ACC112 (cell line): ENCODE measurements at regions not wholly inside any gene's neighbourhood (a gene's known extent, or its start where the extent isn't known, plus 50 kb on each side); places are given as distances from the start of the nearest gene placed in this dataset.

Source experiments
- H2AFZ ChIP-seq: fragments of 200-600 bp; sonication (generic); one replicate; pipeline ENCODE4 v1.6.0; 2017; ENCODE audit warnings: antibody characterized with exemption, low read length; ENCODE audit not compliant: unreplicated experiment
- H3K27ac ChIP-seq: fragments of 200-600 bp; sonication (generic); 2 replicates; pipeline ENCODE4 v1.5.1; 2014; ENCODE audit warnings: low read depth, mild to moderate bottlenecking, antibody characterized with exemption, low read length, moderate library complexity
- H3K27me3 ChIP-seq: fragments of 200-600 bp; sonication (generic); 2 replicates; pipeline ENCODE4 v1.6.1; 2014; ENCODE audit warnings: mild to moderate bottlenecking, antibody characterized with exemption, low read length, moderate library complexity, mixed read lengths; ENCODE audit not compliant: insufficient read depth
- H3K36me3 ChIP-seq: fragments of 200-600 bp; sonication (generic); 2 replicates; pipeline ENCODE4 v1.6.1; 2016; ENCODE audit warnings: mild to moderate bottlenecking, antibody characterized with exemption, low read length, moderate library complexity, mixed read lengths; ENCODE audit not compliant: insufficient read depth
- H3K4me1 ChIP-seq: fragments of 200-600 bp; sonication (generic); one replicate; pipeline ENCODE4 v1.6.1; 2016; ENCODE audit warnings: low read length, mixed read lengths; ENCODE audit not compliant: insufficient read depth, unreplicated experiment, control insufficient read depth
- H3K4me3 ChIP-seq: fragments of 200-600 bp; sonication (generic); 2 replicates; pipeline ENCODE4 v1.5.1; 2014; ENCODE audit warnings: mild to moderate bottlenecking, low read depth, low read length
- H3K79me2 ChIP-seq: fragments of 200-600 bp; sonication (generic); one replicate; pipeline ENCODE4 v1.6.0; 2016; ENCODE audit warnings: low read length; ENCODE audit not compliant: control insufficient read depth, unreplicated experiment, insufficient read depth

DNA sequence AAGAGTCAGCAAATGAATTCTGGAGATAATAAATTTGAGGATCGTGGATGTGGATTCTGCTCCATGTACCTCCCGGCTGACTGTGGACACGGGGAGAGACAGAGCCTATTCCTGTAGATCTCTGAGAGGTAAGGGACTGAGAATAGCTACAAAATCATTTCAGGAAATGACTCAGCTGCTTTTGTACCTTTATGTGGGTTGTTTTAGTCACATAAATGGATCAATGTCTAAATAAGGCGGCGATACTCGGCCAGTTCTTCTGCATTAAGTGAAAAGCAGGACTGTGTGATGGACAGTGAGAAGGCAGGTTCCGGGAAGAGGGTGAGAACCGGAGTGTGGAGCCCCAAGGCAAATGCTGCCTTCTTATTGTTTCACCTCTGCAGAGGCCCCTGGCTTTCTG lies 128.1 kb downstream of the EFNB2 start:
- Histone ChIP-seq H3K27me3 (peaks cover 7% of the 10 kb centered on the region; the same call in 1 of the 2 replicates), H3K27ac (no peak overlapping the region), H3K36me3 (no peaks in the 10 kb centered on the region), H3K4me3 (no peak overlapping the region), H3K79me2 (no peaks in the 10 kb centered on the region), H3K4me1 (no peaks in the 10 kb centered on the region), H2AFZ (no peak overlapping the region)

DNA sequence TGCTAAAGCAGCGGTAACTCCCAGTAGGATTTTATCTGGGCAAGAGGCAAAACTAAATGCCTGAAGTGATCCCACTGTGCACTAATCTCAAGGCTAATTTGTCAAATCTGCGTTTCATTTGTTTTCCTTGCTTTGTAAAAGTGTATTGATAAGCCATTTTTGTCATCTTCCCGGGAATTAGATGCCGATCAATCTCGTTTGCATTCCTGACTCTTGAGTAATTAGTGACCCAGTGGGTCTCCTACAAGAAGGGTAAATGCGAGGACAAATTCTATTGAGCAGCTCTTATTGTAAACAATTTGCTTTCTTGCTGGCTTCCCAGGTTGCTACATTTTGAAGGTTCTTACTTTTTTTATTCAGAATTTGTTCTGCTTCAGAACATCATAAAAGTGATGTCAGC lies 129.7 kb downstream of the EFNB2 start:
- no peak overlapping the region for H2AFZ ChIP-seq
- H3K27ac ChIP-seq, result no peak overlapping the region
- no peaks in the 10 kb centered on the region for H3K36me3 ChIP-seq
- no peaks in the 10 kb centered on the region for H3K4me1 ChIP-seq
- no peak overlapping the region for H3K4me3 ChIP-seq
- H3K27me3 ChIP-seq, result peaks cover 4% of the 10 kb centered on the region; the same call in 1 of the 2 replicates
- H3K79me2 ChIP-seq, result no peaks in the 10 kb centered on the region

DNA sequence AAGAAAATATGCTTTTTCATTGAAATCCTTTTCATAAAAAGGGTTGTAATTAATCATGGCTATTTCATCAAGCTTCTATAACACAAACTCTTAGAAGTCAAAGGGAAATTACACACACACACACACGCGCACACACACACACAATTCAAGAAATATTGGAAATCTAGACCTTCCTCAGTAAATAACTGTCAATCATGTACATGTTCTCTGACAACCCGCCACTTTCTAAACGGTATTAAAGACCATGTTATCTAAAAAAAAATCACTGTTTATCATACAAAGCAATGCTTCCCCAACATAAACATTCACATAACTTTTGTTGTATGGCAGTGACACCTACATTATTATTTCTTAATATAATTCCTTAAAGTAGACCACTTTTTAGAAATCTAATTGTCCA lies 132.2 kb downstream of the EFNB2 start:
- Histone ChIP-seq H3K79me2 (no peaks in the 10 kb centered on the region), H3K36me3 (no peaks in the 10 kb centered on the region), H3K27me3 (peaks cover 4% of the 10 kb centered on the region; the same call in 1 of the 2 replicates), H2AFZ (no peak overlapping the region), H3K4me3 (no peak overlapping the region), H3K27ac (no peak overlapping the region), H3K4me1 (no peaks in the 10 kb centered on the region)

DNA sequence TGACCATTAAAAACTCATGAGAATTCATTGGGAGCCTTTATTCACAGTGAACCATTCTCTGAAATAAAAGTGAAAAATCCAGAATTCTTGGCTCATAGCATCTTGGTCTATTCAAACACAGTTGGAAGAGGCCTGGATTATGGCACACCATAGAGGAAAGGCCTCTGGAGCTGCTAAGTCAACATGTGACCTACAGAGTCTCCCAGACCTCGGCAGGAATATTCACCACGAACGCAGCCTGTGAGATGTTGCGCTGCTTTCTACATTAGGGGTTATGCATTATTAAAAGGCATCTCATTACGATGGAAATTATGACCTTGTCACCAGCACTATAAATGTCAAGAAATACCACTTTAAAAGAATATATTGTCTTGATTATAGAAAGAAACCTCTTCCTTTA lies 132.6 kb downstream of the EFNB2 start:
- peaks cover 4% of the 10 kb centered on the region; the same call in 1 of the 2 replicates for H3K27me3 ChIP-seq
- no peaks in the 10 kb centered on the region for H3K36me3 ChIP-seq
- no peaks in the 10 kb centered on the region for H3K79me2 ChIP-seq
- no peak overlapping the region for H3K4me3 ChIP-seq
- H3K27ac ChIP-seq, result no peak overlapping the region
- H3K4me1 ChIP-seq, result no peaks in the 10 kb centered on the region
- H2AFZ ChIP-seq, result no peak overlapping the region

DNA sequence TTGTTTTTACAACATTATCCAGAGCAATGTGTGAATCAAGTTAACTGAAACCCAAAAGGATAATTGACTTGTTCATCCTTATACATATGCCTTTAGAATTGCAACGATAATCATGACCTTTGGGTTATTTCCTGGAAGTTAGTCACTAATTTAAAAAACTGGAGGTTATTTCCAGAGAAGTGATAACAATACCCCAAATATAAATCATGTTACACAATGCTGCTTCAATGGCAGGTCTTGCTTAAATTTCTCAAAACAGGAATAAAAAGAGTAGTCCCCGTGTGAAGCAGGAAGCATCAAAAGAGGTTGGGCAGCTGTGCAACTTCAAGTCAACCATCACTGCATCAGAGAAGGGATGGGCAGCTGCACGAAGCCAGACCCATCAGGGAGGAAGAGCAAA lies 134.4 kb downstream of the EFNB2 start:
- Histone ChIP-seq H3K27me3 (peaks cover 1% of the 10 kb centered on the region; the same call in 1 of the 2 replicates), H3K36me3 (no peaks in the 10 kb centered on the region), H3K79me2 (no peaks in the 10 kb centered on the region), H3K4me3 (no peak overlapping the region), H2AFZ (no peak overlapping the region), H3K4me1 (no peaks in the 10 kb centered on the region), H3K27ac (no peak overlapping the region)

DNA sequence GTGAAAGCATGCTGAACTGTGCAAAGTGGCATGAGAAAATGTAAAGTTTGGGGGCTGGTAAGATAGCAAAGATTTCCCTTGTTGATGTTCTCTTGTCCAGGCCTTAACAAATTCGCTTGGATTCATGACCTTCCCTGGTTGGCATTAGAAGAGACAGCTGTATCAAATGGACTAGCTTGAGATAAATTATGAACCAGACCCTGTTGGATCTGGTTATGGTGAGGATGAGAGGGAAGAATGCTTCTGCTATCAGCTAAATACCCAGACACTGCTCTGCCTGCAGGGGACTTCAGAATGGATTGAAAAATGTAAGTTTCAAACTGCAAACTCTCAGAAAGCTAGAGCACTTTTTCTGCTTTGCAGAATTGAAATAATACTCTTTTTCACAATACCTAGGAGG lies 135.2 kb downstream of the EFNB2 start:
- Histone ChIP-seq H3K27me3 (no peaks in the 10 kb centered on the region), H3K4me1 (no peaks in the 10 kb centered on the region), H3K79me2 (no peaks in the 10 kb centered on the region), H3K4me3 (no peak overlapping the region), H3K36me3 (no peaks in the 10 kb centered on the region), H2AFZ (no peak overlapping the region), H3K27ac (no peak overlapping the region)

DNA sequence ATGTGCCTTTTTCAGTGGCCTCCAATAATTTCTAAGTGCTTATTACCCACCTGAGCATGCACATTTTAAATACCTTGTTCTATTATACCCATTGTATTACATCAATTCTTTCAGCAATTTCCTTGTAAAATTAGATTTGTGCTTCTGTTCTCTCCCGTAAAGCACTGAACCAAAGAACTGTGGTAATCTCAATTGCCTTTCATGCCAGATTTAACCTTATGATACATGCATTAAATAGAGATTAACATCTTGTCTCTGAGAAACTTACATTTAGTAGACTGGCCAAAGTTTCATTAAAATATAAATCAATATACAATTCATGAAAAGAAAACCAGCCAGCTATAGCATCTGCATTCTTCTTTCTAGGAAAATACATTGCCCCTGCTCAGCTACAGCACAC lies 137.2 kb downstream of the EFNB2 start:
- H3K4me1 ChIP-seq, result no peaks in the 10 kb centered on the region
- no peaks in the 10 kb centered on the region for H3K36me3 ChIP-seq
- H3K4me3 ChIP-seq, result no peak overlapping the region
- no peak overlapping the region for H2AFZ ChIP-seq
- H3K27ac ChIP-seq, result no peak overlapping the region
- H3K27me3 ChIP-seq, result no peaks in the 10 kb centered on the region
- no peaks in the 10 kb centered on the region for H3K79me2 ChIP-seq

DNA sequence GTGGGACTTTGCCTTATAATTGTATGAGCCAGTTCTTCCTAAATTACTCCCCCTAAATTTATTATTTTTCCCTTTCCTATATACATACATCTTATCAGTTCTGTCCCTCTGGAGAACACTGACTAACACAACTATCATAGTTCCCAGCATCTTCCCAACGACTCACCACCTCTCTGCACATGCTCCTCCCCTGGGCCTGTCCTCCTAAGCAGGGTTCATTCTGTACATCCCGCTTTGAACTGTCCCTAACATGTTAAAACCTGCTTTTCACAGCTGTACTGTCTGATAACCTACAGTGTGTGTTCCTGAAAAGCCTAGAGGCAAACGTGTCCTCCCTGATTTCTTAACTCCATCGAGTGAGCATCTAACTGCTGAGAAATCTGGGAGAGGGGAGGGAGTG lies 141.7 kb downstream of the EFNB2 start:
- Histone ChIP-seq H3K36me3 (no peaks in the 10 kb centered on the region), H2AFZ (no peak overlapping the region)

DNA sequence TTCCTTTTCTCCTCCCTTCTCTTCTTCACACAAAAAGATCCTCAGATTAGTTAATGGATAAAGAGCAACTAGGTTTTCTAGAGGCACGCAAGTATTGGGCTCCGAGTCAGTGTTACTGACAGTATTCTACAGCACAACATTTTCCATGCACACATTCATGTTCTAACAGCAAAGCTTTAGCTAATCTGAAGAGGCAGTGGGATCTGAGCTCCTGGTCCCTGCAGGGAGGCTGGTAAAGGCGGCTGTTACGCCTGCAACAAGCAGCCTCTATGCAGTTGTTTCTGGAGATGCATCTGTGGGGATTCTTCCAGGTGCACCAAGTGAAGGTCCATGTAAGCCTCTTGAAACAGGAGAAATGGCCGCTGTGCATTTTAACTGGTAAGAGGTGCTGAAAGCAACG lies 143.8 kb downstream of the EFNB2 start:
- Histone ChIP-seq H3K4me1 (no peaks in the 10 kb centered on the region), H3K27me3 (no peaks in the 10 kb centered on the region), H3K27ac (no peak overlapping the region), H3K79me2 (no peaks in the 10 kb centered on the region), H2AFZ (no peak overlapping the region), H3K4me3 (no peak overlapping the region), H3K36me3 (no peaks in the 10 kb centered on the region)

More for the DNA sequence above, 141.7 kb downstream of the EFNB2 start:
- no peak overlapping the region for H3K27ac ChIP-seq
- H3K4me3 ChIP-seq, result no peak overlapping the region
- H3K4me1 ChIP-seq, result no peaks in the 10 kb centered on the region
- H3K27me3 ChIP-seq, result no peaks in the 10 kb centered on the region
- no peaks in the 10 kb centered on the region for H3K79me2 ChIP-seq

DNA sequence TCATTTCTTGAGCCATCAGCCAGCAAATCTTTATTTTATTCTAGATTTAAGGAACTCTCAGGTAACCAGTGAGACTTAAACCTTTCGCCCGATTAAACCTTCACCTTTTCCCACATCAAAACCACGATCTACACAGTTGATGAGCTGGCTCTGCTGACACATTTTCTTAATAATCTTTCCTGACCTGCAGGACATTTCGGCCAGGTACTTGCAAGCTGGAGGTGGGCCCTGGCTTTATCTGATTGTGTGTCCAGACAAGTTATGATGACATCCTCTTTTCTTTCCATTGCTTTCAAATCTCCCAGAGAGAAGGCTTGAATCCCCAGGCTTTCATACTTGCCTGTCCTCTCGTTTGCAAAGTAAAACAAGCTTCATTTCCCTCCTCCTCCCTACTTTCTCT lies 144.2 kb downstream of the EFNB2 start:
- Histone ChIP-seq H2AFZ (no peak overlapping the region), H3K36me3 (no peaks in the 10 kb centered on the region), H3K4me1 (no peaks in the 10 kb centered on the region), H3K79me2 (no peaks in the 10 kb centered on the region), H3K27ac (no peak overlapping the region), H3K4me3 (no peak overlapping the region), H3K27me3 (no peaks in the 10 kb centered on the region)

DNA sequence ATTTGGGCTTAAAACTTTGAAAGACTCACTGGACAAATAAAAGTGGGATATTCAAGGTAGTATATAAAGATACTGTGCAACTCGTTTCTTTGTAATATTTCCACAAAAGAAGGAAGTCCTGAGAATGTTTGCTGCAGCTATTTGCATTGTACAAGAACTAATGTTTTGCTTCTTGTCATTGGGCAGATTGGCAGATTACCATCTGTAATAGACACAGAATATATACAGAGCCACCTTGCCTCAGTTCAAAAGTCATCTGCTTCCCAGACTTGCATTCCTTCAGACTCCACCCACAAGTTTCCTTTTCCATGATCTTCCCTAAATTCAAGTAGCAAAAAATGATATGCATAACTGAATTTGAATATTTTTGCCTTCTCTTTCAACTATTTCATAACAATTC lies 145.1 kb downstream of the EFNB2 start:
- H3K4me3 ChIP-seq, result no peak overlapping the region
- no peaks in the 10 kb centered on the region for H3K36me3 ChIP-seq
- no peak overlapping the region for H2AFZ ChIP-seq
- H3K4me1 ChIP-seq, result no peaks in the 10 kb centered on the region
- H3K79me2 ChIP-seq, result no peaks in the 10 kb centered on the region
- no peak overlapping the region for H3K27ac ChIP-seq
- no peaks in the 10 kb centered on the region for H3K27me3 ChIP-seq
